ENCODE measurements at regions not wholly inside any gene's neighbourhood (a gene's known extent, or its start where the extent isn't known, plus 50 kb on each side); places are given as distances from the start of the nearest gene placed in this dataset.

GRCh38 chrX:125505207-125505606 is 185.5 kb downstream of the TEX13C start:
- TF ChIP-seq EZH2 (IDR thresholded peaks at IDR 0.05) (no peak), POLR2AphosphoS5 (IDR thresholded peaks at IDR 0.05; ENCODE audit: borderline replicate concordance, low read depth, low read length) (no peak), FOXP2 (optimal IDR thresholded peaks at IDR 0.05; ENCODE audit: control extremely low read depth, extremely low read length, insufficient read depth) (no peak)
